Hepatocyte (in vitro differentiated cells): ENCODE measurements at regions not wholly inside any gene's neighbourhood (a gene's known extent, or its start where the extent isn't known, plus 50 kb on each side); places are given as distances from the start of the nearest gene placed in this dataset.

Experiments
- CTCF ChIP-seq: fragments of 200-600 bp; sonication (generic); IDR thresholded peaks from 2 replicates; pipeline ENCODE4 v1.5.1; 2016; ENCODE audit warnings: antibody characterized with exemption, mild to moderate bottlenecking; ENCODE audit not compliant: poor library complexity
- EZH2 ChIP-seq: fragments of 200-600 bp; sonication (generic); IDR thresholded peaks from 2 replicates; pipeline ENCODE4 v1.6.1; 2016; ENCODE audit warnings: antibody characterized with exemption, mild to moderate bottlenecking, borderline replicate concordance
- EZH2phosphoT487 ChIP-seq: fragments of 200-600 bp; sonication (generic); IDR thresholded peaks from one replicate; pipeline ENCODE4 v1.6.1; 2018; ENCODE audit warnings: antibody characterized with exemption, mild to moderate bottlenecking, low read depth, moderate library complexity; ENCODE audit not compliant: unreplicated experiment, severe bottlenecking

GRCh38 chr12:92465786-92466295 lies 236.9 kb upstream of the PLEKHG7 start:
- TF ChIP-seq EZH2 (no peak), CTCF (no peak), EZH2phosphoT487 (no peak)
